H1 (cell line): ENCODE measurements at regions not wholly inside any gene's neighbourhood (a gene's known extent, or its start where the extent isn't known, plus 50 kb on each side); places are given as distances from the start of the nearest gene placed in this dataset.

Experiments
- ASH2L ChIP-seq: fragments of 200-600, 300-600 bp; sonication (generic); IDR thresholded peaks from one replicate; pipeline ENCODE4 v1.7.1; 2017; ENCODE audit warnings: low read length
- CBX5 ChIP-seq: fragments of 300-800, 300-1000 bp; sonication (generic); IDR thresholded peaks from 2 replicates; pipeline ENCODE4 v1.7.1; 2016; ENCODE audit warnings: antibody characterized with exemption, low read length, low read depth
- CEBPB ChIP-seq: IDR thresholded peaks from 2 replicates; pipeline ENCODE4 v1.6.1; 2012; ENCODE audit warnings: low read depth, low read length
- CHD7 ChIP-seq: fragments of 300-600 bp; sonication (generic); IDR thresholded peaks from 2 replicates; pipeline ENCODE4 v1.7.1; 2012; ENCODE audit warnings: low read length, moderate library complexity, mild to moderate bottlenecking, inconsistent platforms; ENCODE audit not compliant: insufficient replicate concordance
- CTCF ChIP-seq, 3 experiments: IDR thresholded peaks; 1 replicate in 2 of 3; 2 replicates in 1 of 3; pipeline versions ENCODE4 v1.5.1 to v1.6.1; 2011; ENCODE audit warnings: low read length in 3 of 3, mild to moderate bottlenecking in 3 of 3, inconsistent platforms in 2 of 3, low read depth in 1 of 3, moderate library complexity in 1 of 3; ENCODE audit not compliant: insufficient read depth in 1 of 3; ENCODE audit errors: control extremely low read depth in 1 of 3
- SIRT6 ChIP-seq: IDR thresholded peaks from one replicate; pipeline ENCODE4 v1.7.1; 2012; ENCODE audit warnings: low read length, inconsistent platforms
- SP1 ChIP-seq: IDR thresholded peaks from 2 replicates; pipeline ENCODE4 v1.6.1; 2011; ENCODE audit warnings: low read depth, low read length
- SP2 ChIP-seq: IDR thresholded peaks from 2 replicates; pipeline ENCODE4 v1.6.1; 2012; ENCODE audit warnings: mild to moderate bottlenecking, low read length, inconsistent platforms
- TAF1 ChIP-seq: IDR thresholded peaks from 2 replicates; pipeline ENCODE4 v1.6.1; 2011; ENCODE audit warnings: mild to moderate bottlenecking, low read depth, low read length
- YY1 ChIP-seq: IDR thresholded peaks from 2 replicates; pipeline ENCODE4 v1.6.1; 2011; ENCODE audit warnings: low read depth, mild to moderate bottlenecking, low read length
- ZNF274 ChIP-seq: IDR thresholded peaks from 2 replicates; pipeline ENCODE4 v1.7.0; 2012; ENCODE audit warnings: low read length, borderline replicate concordance; ENCODE audit errors: extremely low read depth

GRCh38 chr20:54848984-54849538 is 373.7 kb downstream of the DOK5 start (continued):
- no peak for TF ChIP-seq CHD7
- no peak for TF ChIP-seq TAF1
- TF ChIP-seq CTCF (IDR thresholded peaks at IDR 0.05; ENCODE audit: control extremely low read depth in 1 of 3, insufficient read depth in 1 of 3, low read depth in 1 of 3, low read length in 3 of 3): no peak
- no peak for TF ChIP-seq SP1
- no peak for TF ChIP-seq ZNF274
- no peak for TF ChIP-seq SIRT6
- no peak for TF ChIP-seq SP2
- no peak for TF ChIP-seq ASH2L
- TF ChIP-seq CEBPB: no peak
- no peak for TF ChIP-seq YY1
- TF ChIP-seq CBX5: no peak
